VCaP (cell line): ENCODE measurements at regions not wholly inside any gene's neighbourhood (a gene's known extent, or its start where the extent isn't known, plus 50 kb on each side); places are given as distances from the start of the nearest gene placed in this dataset.
"Not testable (repeated sequence)": the region's sequence is repeated elsewhere in the genome, so short reads cannot be mapped to it uniquely, and the experiment has no call there.

ENCODE experiments used
- H3K27ac ChIP-seq: fragments of 450-650 bp; 2 replicates; pipeline ENCODE4 v1.5.1; 2017
- TF ChIP-seq, protein P1 (sequence below): fragments of 450-650 bp; conservative IDR thresholded peaks from 2 replicates; pipeline ENCODE4 v1.5.1; 2017; ENCODE audit warnings: mild to moderate bottlenecking, moderate library complexity

DNA sequence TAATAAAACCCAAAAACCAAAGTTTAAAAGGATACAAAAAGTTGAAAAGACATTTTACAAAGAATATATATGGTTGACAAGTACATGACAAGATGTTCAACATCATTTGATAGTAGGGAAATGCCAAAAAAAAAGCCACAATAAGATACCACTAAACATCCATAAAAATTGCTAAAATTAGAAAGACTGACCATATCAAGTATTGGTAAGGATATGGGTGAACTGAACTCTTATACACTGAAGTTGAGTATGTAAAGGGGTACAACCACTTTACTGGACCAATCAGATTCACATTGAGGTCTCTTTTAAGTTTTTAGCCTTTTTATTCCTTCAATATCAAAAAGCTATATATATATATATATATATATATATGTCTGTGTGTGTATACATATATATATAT lies 190.5 kb upstream of the P2RY1 start:
- TF ChIP-seq, protein P1, sequence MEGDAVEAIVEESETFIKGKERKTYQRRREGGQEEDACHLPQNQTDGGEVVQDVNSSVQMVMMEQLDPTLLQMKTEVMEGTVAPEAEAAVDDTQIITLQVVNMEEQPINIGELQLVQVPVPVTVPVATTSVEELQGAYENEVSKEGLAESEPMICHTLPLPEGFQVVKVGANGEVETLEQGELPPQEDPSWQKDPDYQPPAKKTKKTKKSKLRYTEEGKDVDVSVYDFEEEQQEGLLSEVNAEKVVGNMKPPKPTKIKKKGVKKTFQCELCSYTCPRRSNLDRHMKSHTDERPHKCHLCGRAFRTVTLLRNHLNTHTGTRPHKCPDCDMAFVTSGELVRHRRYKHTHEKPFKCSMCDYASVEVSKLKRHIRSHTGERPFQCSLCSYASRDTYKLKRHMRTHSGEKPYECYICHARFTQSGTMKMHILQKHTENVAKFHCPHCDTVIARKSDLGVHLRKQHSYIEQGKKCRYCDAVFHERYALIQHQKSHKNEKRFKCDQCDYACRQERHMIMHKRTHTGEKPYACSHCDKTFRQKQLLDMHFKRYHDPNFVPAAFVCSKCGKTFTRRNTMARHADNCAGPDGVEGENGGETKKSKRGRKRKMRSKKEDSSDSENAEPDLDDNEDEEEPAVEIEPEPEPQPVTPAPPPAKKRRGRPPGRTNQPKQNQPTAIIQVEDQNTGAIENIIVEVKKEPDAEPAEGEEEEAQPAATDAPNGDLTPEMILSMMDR = no peak
- H3K27ac ChIP-seq = no peak overlapping the region

DNA sequence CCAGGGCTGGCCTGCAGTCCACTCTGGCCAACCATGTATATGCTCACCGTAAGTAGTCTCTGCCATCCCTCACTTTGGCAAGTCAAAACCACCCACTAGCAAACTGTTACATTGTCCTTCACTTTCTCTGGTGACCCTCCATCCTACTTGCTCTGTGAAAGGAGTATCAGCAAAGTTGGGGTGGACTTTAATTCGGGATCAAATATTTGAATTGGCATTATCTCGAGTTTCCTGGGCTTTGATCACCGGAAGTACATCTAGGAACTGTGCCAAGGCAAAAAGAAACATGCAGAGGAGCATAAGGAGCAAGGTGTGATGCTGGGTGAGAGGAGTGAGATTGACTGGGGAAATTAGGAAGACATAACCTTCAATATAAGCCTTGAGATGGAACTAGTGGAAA lies 188.9 kb upstream of the P2RY1 start:
- TF ChIP-seq, protein P1 = no peak
- no peak overlapping the region for H3K27ac ChIP-seq

DNA sequence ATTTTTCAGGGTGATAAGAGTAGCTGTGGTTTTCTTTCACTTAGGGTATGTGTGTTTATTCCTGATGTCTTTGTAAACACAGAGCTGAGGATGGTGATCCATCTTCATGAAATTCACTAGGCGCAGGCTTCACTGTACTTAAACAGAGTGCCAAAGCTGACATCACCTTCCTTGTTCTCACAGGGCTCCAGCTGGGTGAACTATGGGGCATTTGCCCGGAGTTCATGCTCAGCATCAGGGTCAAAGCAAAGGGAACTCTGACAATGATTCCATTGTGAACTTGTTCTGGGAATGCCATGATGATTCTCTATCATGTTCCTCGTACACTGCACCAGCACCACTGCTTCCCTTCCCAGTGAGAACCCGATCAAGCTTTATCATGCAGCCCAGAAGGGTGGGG lies 184.8 kb upstream of the P2RY1 start:
- H3K27ac ChIP-seq = no peak overlapping the region
- TF ChIP-seq, protein P1 = no peak

DNA sequence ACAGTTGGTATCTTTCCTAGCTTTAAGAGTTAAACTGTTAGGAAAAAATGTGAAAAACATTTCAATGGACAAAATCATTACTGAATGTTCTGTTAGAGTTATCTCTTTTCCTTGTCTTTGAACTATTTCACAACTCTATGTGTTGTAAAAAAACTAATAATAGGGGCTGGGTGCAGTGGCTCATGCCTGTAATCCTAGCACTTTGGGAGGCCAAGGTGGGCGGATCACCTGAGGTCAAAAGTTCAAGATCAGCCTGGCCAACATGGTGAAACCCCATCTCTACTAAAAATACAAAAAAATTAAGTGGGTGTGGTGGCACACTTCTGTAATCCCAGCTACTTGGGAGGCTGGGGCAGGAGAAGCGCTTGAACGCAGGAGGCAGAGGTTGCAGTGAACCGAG lies 184.0 kb upstream of the P2RY1 start:
- not testable (repeated sequence) for H3K27ac ChIP-seq

DNA sequence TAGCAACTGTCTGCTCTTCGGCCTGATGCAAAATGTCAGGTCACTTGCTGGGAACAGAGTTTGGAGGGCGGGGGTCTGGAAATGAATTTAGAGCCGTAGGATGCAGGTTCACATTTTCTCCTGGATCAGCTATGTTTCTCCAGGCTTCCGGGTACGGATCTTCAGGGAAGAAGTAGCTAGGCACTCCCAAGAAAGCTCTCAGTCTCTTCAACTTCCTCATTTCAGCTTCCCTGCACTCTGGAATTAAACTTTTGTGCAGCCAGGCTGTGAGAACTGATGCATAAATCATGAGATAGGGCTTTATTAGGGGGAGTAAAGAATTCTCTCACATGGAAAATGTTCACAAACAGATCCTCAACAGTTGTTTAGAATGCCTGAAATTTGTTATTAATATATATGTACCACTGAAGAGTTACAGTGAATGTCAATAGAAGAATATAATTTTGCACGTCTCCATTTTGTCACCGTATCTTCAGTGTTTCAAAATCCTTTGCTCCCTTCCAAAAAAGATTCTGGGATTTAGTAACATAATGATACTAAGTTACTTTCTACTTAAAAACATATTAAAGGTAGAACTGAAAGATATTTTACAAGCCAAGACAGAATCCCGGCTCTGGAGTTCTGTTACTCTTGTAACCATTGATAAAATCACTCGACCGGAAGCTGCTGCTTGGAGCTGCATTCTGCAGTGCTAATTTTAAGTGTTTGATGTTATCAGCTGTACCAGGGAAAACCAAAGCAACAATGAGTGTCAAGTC lies 178.5 kb upstream of the P2RY1 start:
- peak overlapping the region; percentile 31; the same call in 1 of the 2 replicates for H3K27ac ChIP-seq

DNA sequence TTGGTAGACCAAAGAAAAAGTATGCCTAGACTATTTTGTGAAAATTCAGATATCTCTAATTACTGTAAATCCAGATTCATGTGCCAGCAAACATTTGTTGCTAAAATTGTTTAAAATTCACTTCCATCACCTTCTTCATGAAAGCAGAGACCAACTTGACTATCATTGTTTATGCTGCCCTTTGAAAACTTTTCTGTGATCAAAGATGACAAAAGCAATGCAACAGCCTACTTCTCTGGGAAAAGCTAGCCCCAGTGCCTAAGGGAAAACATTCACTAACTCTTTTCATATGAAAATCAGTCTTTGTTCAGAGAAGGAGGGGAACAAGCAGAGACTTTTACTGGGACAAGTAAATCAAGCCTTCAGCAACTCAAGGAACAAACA lies 178.0 kb upstream of the P2RY1 start:
- TF ChIP-seq, protein P1 = no peak
- H3K27ac ChIP-seq = peak overlapping the region; percentile 31; the same call in 1 of the 2 replicates

More for the DNA sequence above, 178.5 kb upstream of the P2RY1 start:
- TF ChIP-seq, protein P1 = no peak

DNA sequence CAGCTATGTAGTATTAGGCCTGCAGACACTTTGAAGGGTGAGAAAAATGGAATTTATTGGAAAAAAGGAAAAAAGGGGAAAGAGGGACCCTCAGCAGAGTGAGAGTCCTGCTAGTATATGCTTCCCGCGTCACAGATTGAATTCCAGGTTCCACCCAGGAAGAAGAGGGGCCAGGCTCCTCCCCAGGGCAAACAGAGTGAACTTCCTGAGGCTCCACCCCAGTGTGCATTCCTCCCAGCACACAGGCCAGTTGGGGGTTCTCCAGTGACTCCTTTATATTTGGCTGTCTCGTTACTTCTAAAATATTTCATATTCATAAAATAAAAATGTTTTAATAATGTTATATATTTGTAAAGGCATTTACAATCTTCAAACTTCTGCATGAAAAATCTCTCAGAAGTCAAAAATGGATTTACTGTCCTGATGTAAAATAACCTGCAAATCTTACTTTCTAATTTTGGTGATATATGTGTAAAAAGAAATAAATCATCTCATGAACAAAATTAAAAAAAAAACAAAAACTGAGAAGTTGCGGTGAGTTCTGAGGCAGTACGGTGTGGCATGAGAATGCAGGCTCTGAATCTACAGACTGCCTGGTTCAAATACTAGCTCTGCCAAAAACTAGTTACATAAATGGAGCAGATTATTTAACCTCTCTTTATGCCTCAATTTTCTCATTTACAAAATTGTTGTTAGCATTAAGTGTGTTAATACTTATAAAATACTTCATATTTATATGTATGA lies 175.8 kb upstream of the P2RY1 start:
- TF ChIP-seq, protein P1 = no peak
- H3K27ac ChIP-seq = no peak overlapping the region

DNA sequence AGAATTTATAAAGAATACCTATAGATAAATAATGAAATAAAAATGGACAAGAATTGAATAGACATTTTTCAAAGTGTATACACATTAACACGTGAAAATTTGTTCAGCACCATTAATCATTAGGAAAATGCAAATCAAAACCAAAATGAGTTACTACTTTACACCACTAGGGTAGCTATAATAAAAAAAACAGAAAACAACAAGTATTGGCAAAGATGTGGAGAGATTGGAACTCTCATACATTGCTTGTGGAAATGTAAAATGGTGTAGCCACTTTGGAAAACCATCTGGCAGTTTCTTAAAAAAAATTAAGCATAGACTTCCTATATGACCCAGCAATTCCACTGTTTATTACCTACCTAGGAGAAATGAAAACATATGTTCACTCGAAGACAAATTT lies 172.8 kb upstream of the P2RY1 start:
- H3K27ac ChIP-seq = no peak overlapping the region
- TF ChIP-seq, protein P1 = no peak
